Esophagus muscularis mucosa (tissue), 3 donors: ENCODE measurements at regions not wholly inside any gene's neighbourhood (a gene's known extent, or its start where the extent isn't known, plus 50 kb on each side); places are given as distances from the start of the nearest gene placed in this dataset.

ENCODE experiments used
- CTCF ChIP-seq, 3 experiments: fragments of 200-600 bp in 2 of 3; fragments of 450-650 bp in 1 of 3; sonication (generic) in 2 of 3; IDR thresholded peaks; one replicate each; pipeline ENCODE4 v1.5.1; 2017 to 2019; ENCODE audit warnings: antibody characterized with exemption in 3 of 3, mild to moderate bottlenecking in 2 of 3, moderate library complexity in 1 of 3
- POLR2A ChIP-seq: fragments of 450-650 bp; IDR thresholded peaks from one replicate; pipeline ENCODE4 v1.6.1; 2017; ENCODE audit warnings: antibody characterized with exemption, moderate library complexity, mild to moderate bottlenecking, low read depth

- TF ChIP-seq POLR2A, result no peak
- TF ChIP-seq CTCF (IDR thresholded peaks at IDR 0.05), result no peak
These were observed 598.9 kb upstream of the DIPK2B start for GRCh38 chrX:45799576-45799975.
